GM21447 (cell line): ENCODE measurements at regions not wholly inside any gene's neighbourhood (a gene's known extent, or its start where the extent isn't known, plus 50 kb on each side); places are given as distances from the start of the nearest gene placed in this dataset.
"Not testable (repeated sequence)": the region's sequence is repeated elsewhere in the genome, so short reads cannot be mapped to it uniquely, and the experiment has no call there.

Experiments
- ATAC-seq: cut with Tn5 transposase; IDR thresholded peaks from one replicate; pipeline ENCODE4 v1.9.1; 2021; ENCODE audit not compliant: unreplicated experiment

- ATAC-seq: not testable (repeated sequence)
These were observed 183.7 kb upstream of the AKAP13 start for GRCh38 chr15:85196697-85197096.

- ATAC-seq: not testable (repeated sequence)
These were observed 182.8 kb upstream of the AKAP13 start for GRCh38 chr15:85197582-85197981.

- ATAC-seq: not testable (repeated sequence)
These were observed 182.0 kb upstream of the AKAP13 start for GRCh38 chr15:85198432-85198831.

DNA sequence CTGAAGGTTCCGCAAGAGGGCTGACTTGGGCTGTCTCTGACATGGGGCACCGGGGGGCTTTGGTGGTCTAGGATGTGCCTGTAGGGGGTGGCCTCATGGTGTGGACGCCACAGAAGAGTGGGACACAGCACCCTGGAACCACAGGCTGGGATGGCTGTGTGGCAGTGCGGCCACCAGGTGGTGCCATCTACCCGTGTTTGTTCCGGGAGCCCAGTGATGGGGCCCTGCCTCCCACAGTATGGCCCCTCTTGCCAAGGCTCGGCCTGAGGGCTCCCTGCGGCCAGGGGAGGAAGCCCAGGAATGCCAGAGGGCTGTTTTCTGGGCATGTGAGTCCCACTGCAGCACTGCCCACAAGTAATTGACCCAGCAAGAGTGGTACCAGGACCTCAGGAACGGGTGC is 180.2 kb upstream of the AKAP13 start:
- ATAC-seq: peak; percentile 89

GRCh38 chr15:85201118-85201793 is 179.1 kb upstream of the AKAP13 start:
- ATAC-seq: not testable (repeated sequence)

GRCh38 chr15:85204481-85204880 is 175.9 kb upstream of the AKAP13 start:
- ATAC-seq: not testable (repeated sequence)

- not testable (repeated sequence) for ATAC-seq
These were observed 146.5 kb upstream of the AKAP13 start for GRCh38 chr15:85233791-85234325.

- ATAC-seq: not testable (repeated sequence)
These were observed 145.8 kb upstream of the AKAP13 start for GRCh38 chr15:85234450-85235196.

GRCh38 chr15:85244056-85244455 is 136.3 kb upstream of the AKAP13 start:
- ATAC-seq: not testable (repeated sequence)

DNA sequence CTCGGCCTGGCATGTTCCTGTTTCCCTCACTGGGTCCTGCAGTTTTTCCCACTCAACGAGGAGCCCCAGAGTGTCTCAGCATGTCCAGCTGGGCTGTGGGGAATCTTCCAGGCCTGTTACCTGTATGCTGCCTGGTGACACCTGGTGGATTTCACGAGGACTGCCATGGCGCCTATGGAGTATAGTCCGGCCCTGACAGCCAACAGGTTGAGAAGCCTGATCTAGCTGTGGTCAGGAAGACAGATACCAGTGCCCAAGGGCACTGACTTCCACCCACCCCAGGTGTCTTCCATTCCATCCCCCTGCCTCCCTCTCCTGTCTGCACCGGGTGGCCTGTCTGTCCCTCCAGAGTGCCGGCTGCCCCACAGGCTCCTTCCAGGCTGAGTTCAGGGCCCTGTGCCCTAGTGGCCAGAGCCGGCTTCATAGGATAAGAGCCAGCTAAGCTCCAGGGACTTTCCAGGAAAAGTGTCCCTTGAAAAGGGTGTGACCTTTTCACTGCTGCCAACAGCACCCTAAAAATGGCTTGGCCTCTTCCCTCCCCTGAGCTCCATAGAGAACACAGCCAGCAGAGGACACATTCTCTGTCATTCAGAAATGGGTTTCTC is 129.4 kb upstream of the AKAP13 start:
- ATAC-seq: not testable (repeated sequence)

DNA sequence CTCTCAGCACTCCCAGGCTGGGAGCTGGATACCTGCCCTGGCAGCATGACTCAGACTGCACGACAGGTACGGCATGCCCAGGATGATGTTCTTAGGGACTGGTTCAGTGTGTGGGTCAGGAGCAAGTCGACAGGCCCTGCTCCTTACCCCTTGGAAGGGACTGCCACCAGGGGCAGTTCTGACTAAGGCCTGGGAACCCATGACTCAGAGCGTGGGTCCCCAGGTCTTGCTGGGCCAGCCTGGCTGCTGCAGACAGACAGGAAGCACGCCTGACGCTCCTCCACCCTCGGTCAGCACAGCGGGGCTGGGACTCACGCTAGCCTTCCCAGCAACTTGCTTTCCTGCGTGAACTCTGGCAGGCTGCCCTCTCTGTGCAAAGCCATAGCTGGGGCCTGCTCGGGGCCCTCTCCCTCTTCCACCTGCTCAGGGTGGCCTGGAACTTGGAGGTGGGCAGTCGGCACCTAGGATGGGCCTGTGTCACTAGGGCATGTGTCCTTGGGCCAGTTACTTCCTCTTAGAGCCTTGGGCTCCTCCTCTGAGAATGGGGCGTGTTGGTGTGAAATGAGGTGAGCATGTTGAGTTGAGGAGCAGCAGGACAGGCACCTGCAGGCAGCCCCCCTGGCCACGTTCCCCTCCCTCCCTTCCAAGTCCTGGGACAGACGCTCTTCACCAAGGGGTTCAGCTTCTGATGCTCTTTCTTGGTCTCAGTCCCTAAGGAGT is 127.0 kb upstream of the AKAP13 start:
- ATAC-seq: peak; percentile 73

GRCh38 chr15:85254961-85255360 is 125.4 kb upstream of the AKAP13 start:
- not testable (repeated sequence) for ATAC-seq

DNA sequence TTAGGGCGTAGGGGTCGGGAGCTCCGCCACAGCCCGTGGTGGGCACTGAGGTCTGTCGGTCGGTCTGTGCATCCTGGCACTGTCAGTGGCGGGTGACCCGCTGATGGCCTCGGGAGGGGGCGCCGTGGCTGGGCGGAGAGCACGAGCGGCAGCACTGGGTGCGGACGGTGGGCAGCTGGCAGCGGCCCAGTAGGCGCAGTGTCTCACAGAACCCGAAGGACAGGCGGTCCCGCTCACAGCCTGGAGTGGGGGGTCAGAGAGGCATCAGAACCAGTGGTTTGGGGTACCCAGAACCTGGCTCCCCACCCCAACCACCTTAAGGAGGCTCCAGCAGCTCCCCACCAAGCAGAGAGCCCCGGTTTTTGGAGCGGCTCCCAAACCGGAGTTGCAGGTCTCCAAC is 124.9 kb upstream of the AKAP13 start:
- ATAC-seq: not testable (repeated sequence)

DNA sequence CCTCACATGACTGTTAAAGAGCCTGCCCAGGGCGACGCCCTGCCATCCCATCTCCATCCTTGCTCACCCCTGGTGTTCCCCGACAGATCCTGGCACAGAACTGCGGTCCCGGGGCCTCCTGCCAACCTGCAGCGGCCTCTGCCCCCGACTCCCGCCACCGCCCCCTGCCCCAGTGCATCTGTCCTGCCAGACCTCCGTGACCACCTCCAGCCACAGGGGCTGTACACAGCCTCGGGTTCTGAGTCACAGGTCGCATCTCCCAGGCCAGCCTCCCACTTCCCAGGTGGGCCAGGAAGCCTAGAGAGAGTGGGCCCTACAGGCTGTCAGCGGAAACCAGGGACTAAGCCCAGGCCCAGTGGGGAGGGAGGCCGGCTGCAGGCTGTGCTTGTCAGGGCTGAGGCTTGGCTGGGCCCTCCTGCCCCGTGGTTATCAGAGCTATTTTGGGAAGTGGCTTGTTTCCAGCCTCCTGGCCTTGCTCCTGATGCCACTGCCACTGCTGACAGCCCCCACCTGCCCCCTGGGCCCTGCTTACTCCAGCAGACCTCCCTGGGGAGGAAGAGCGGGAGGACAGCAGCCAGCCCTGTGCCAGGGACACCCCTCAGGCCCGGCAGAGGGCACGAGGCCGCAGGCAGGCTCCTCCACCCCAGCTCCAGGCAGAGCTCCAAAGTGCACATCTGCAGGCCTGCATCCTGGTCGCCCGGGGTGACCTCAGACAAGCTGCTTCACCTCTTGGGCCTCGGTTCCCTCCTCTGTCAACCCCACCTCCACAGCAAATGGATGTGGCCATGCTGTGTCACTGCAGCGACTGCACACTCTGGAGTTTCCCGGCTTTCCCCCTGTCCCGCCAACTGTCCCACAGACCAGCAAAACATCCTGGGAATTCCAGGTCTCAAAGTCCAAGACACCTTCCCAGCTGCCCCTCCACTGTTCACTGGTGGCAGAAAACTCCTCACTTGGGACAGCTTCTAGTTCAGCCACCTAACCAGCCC is 124.1 kb upstream of the AKAP13 start:
- ATAC-seq: not testable (repeated sequence)

- ATAC-seq: not testable (repeated sequence)
These were observed 122.3 kb upstream of the AKAP13 start for GRCh38 chr15:85258062-85258445.

- ATAC-seq: not testable (repeated sequence)
These were observed 121.7 kb upstream of the AKAP13 start for GRCh38 chr15:85258559-85259209.

DNA sequence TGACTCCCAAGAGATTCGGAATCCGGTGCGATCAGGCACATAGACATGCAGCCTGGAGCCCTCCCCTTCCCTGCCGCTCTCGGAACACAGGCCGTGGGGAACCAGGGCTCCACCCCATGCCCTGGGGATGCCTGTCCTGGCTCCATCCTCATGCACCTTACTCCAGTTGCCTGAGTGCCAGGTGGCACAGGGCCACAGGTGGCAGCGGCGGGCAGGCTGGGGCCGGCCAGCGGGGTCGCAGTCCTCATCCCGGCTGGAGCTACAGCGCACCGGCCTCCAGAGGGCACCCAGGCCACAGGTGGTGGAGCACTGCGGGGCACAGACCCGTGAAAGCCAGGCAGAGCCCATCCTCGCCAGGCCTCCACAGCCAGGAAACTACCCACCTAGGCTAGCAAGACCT is 119.9 kb upstream of the AKAP13 start:
- not testable (repeated sequence) for ATAC-seq

DNA sequence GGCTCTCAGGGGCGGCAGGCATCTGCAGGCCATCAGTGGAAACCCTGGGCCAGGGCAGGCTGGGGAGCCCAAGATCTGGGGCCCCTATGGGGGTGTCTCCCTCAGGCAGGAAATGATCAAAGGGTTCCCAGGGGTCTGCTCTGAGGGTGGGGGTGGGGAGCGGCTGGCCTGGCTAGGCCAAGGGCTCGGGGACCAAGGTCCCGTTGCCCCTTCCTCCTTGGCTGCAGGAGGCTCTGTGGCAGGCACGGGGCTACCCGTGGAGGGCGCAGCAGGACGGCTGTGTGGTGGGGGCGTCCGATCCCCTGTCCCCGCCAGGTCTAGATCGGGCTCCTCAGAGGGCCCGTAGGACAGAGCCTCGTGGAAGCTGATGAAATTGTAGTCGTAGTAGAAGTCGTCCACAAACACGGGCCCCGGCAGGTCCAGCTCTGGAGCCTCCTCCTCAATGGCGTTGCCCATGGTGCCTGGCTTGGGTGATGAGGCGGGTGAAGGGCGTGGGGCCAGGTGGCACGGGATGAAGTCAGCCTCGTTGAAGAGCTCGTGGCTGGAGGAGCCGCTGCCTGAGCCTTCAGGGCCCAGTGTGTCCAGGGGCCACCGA is 117.8 kb upstream of the AKAP13 start:
- not testable (repeated sequence) for ATAC-seq
